Ishikawa (cell line): ENCODE measurements at regions not wholly inside any gene's neighbourhood (a gene's known extent, or its start where the extent isn't known, plus 50 kb on each side); places are given as distances from the start of the nearest gene placed in this dataset.

Source experiments
- CEBPB ChIP-seq: IDR thresholded peaks from 2 replicates; pipeline ENCODE4 v1.6.1; 2012
- CREB1 ChIP-seq: IDR thresholded peaks from 2 replicates; pipeline ENCODE4 v1.6.1; 2012; ENCODE audit warnings: low read depth
- EGR1 ChIP-seq: IDR thresholded peaks from 2 replicates; pipeline ENCODE4 v1.6.1; 2012
- EP300 ChIP-seq: IDR thresholded peaks from 2 replicates; pipeline ENCODE4 v1.6.1; 2012; ENCODE audit warnings: borderline replicate concordance
- FOXM1 ChIP-seq: IDR thresholded peaks from 2 replicates; pipeline ENCODE4 v1.6.1; 2012; ENCODE audit warnings: low read depth, borderline replicate concordance
- NFIC ChIP-seq: IDR thresholded peaks from 2 replicates; pipeline ENCODE4 v1.6.1; 2012
- RAD21 ChIP-seq: IDR thresholded peaks from 2 replicates; pipeline ENCODE4 v1.6.1; 2012; ENCODE audit warnings: low read depth
- REST ChIP-seq: IDR thresholded peaks from 2 replicates; pipeline ENCODE4 v1.6.1; 2012; ENCODE audit warnings: low read depth, mild to moderate bottlenecking
- TAF1 ChIP-seq: IDR thresholded peaks from 2 replicates; pipeline ENCODE4 v1.6.1; 2012; ENCODE audit warnings: low read depth, mild to moderate bottlenecking
- TCF12 ChIP-seq: IDR thresholded peaks from 2 replicates; pipeline ENCODE4 v1.6.1; 2012; ENCODE audit warnings: low read depth
- TEAD4 ChIP-seq: IDR thresholded peaks from 2 replicates; pipeline ENCODE4 v1.6.1; 2012
- USF1 ChIP-seq: IDR thresholded peaks from 2 replicates; pipeline ENCODE4 v1.6.1; 2012
- YY1 ChIP-seq: IDR thresholded peaks from 2 replicates; pipeline ENCODE4 v1.6.1; 2012; ENCODE audit warnings: low read depth
- ZBTB7A ChIP-seq: IDR thresholded peaks from 2 replicates; pipeline ENCODE4 v1.6.1; 2012; ENCODE audit warnings: low read depth
- TF ChIP-seq, protein P1 (sequence below): IDR thresholded peaks from 2 replicates; pipeline ENCODE4 v1.6.1; 2012

DNA sequence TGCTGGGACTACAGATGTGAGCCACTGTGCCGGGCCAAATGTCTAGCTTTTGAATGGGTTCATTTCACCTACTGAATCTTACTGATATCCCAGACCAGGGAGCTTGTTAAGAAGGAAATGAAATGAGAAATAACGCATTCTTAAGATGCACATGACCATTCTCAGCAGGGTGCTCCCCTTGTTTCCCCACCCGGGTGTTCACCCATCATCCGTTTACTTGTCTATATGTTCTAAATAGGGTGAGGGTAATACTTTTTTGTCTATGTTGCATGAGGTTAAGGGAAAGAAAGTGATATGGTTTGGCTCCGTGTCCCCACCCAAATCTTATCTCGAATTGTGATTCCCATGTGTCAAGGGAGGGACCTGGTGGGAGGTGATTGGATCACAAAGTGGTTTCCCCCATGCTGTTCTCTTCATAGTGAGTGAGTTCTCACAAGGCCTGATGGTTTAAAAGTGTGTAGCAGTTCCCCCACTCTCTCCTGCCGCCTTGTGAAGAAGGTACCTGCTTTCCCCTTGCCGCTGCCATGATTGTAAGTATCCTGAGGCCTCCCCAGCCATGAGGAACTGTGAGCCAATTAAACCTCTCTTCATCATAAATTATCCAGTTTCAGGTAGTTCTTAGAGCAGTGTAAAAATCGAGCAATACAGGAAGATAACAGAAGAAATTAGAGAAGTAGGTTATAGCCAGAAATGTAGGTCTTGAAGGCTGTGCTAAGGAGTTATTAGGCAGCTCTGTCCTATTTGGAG is 129.1 kb downstream of the DDX1 start:
- TF ChIP-seq FOXM1 (no peak), YY1 (no peak), TAF1 (no peak), EGR1 (no peak), REST (no peak), RAD21 (no peak), CREB1 (no peak), TCF12 (no peak), CEBPB (no peak), ZBTB7A (no peak), USF1 (no peak)
- TF ChIP-seq, protein P1, sequence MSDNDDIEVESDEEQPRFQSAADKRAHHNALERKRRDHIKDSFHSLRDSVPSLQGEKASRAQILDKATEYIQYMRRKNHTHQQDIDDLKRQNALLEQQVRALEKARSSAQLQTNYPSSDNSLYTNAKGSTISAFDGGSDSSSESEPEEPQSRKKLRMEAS, result no peak

GRCh38 chr2:15721411-15722067 is 129.9 kb downstream of the DDX1 start:
- TF ChIP-seq RAD21 (no peak), TAF1 (no peak), CEBPB (no peak), YY1 (no peak), REST (no peak), FOXM1 (no peak), NFIC (no peak), ZBTB7A (no peak), TCF12 (no peak), CREB1 (no peak), USF1 (no peak)

DNA sequence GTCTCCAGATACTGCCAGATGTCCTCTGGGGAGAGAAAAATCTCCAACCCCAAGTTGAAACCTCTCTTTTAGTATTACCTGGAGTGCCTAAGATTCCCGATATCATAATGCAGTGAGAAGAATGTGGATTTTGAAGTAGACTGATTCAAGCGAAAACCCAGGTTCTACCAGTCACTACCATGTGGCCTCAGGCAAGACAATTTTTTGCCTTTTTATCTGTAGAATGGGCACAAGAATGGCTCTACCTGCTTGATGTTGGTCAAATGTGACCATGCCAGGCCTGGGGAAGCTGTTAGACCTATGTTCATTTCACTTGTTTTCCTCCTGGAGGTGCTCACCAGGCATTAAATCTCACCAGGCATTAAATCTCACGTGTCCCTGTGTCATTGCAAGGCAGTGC is 131.3 kb downstream of the DDX1 start:
- TF ChIP-seq TAF1 (no peak), TEAD4 (no peak), YY1 (no peak), EGR1 (no peak), NFIC (no peak), CREB1 (no peak), FOXM1 (no peak), REST (no peak), ZBTB7A (no peak), RAD21 (no peak), USF1 (no peak), TCF12 (no peak), EP300 (no peak), CEBPB (no peak)
- TF ChIP-seq, protein P1, result no peak
